ENCODE measurements at regions not wholly inside any gene's neighbourhood (a gene's known extent, or its start where the extent isn't known, plus 50 kb on each side); places are given as distances from the start of the nearest gene placed in this dataset.
A peak's percentile ranks its signal among the peaks of the same experiment; 100 is the strongest.

- no peak overlapping the region for H3K4me3 ChIP-seq
- H3K4me1 ChIP-seq: no peaks in the 10 kb centered on the region
- no peak overlapping the region for H3K27ac ChIP-seq
- no peaks in the 10 kb centered on the region for H3K9me3 ChIP-seq
- intact Hi-C loops (cut with DNase I): no loop called here
- WGBS, 2 donors: 64 to 72% methylated on average over 11 of the region's 11 CpGs
- no peak for ATAC-seq
- H3K27me3 ChIP-seq: no peaks in the 10 kb centered on the region
- DNase-seq: peak in 2 of 4 donors; percentile 8 to 68
- no peak for TF ChIP-seq POLR2A (IDR thresholded peaks at IDR 0.05)
- no peak for TF ChIP-seq CTCF (IDR thresholded peaks at IDR 0.05)
- no peaks in the 10 kb centered on the region for H3K36me3 ChIP-seq (replicated peaks in 1 of 2; ENCODE audit: insufficient read depth in 1 of 2, low read depth in 2 of 2)
Measured at GRCh38 chr2:11930211-11930761, 183.9 kb downstream of the LPIN1 start.

GRCh38 chr2:11932048-11932512, 185.6 kb downstream of the LPIN1 start:
- 83 to 84% methylated on average over 7 of the region's 7 CpGs for WGBS, 2 donors
- no peak overlapping the region for H3K4me3 ChIP-seq
- H3K4me1 ChIP-seq: no peaks in the 10 kb centered on the region
- intact Hi-C loops (cut with DNase I): no loop called here
- H3K9me3 ChIP-seq: no peaks in the 10 kb centered on the region
- H3K36me3 ChIP-seq (replicated peaks in 1 of 2; ENCODE audit: insufficient read depth in 1 of 2, low read depth in 2 of 2): no peaks in the 10 kb centered on the region
- H3K27ac ChIP-seq: no peak overlapping the region
- DNase-seq: no peak
- H3K27me3 ChIP-seq: no peaks in the 10 kb centered on the region
- TF ChIP-seq CTCF (IDR thresholded peaks at IDR 0.05) (no peak), POLR2A (IDR thresholded peaks at IDR 0.05) (no peak)
- no peak for ATAC-seq

GRCh38 chr2:11932962-11933361, 186.5 kb downstream of the LPIN1 start:
- H3K27me3 ChIP-seq: no peaks in the 10 kb centered on the region
- WGBS, 2 donors: 82 to 85% methylated on average over 3 of the region's 3 CpGs
- no peaks in the 10 kb centered on the region for H3K4me1 ChIP-seq
- H3K36me3 ChIP-seq (replicated peaks in 1 of 2; ENCODE audit: insufficient read depth in 1 of 2, low read depth in 2 of 2): no peaks in the 10 kb centered on the region
- TF ChIP-seq POLR2A (IDR thresholded peaks at IDR 0.05) (no peak), CTCF (IDR thresholded peaks at IDR 0.05) (no peak)
- no peaks in the 10 kb centered on the region for H3K9me3 ChIP-seq
- no peak overlapping the region for H3K4me3 ChIP-seq
- ATAC-seq (no peak), DNase-seq (no peak)
- H3K27ac ChIP-seq: no peak overlapping the region
- intact Hi-C loops (cut with DNase I): no loop called here

GRCh38 chr2:11933854-11934253, 187.4 kb downstream of the LPIN1 start:
- Histone ChIP-seq H3K36me3 (replicated peaks in 1 of 2; ENCODE audit: insufficient read depth in 1 of 2, low read depth in 2 of 2) (no peaks in the 10 kb centered on the region), H3K27ac (no peak overlapping the region), H3K4me3 (no peak overlapping the region), H3K9me3 (no peaks in the 10 kb centered on the region), H3K4me1 (no peaks in the 10 kb centered on the region), H3K27me3 (no peaks in the 10 kb centered on the region)
- no peak for TF ChIP-seq CTCF (IDR thresholded peaks at IDR 0.05)
- no peak for TF ChIP-seq POLR2A (IDR thresholded peaks at IDR 0.05)
- no peak for DNase-seq
- ATAC-seq: no peak
- intact Hi-C loops (cut with DNase I): no loop called here
- WGBS, 2 donors: 77 to 78% methylated on average over 3 of the region's 3 CpGs

- DNase-seq: no peak
- Histone ChIP-seq H3K9me3 (no peaks in the 10 kb centered on the region), H3K4me1 (no peaks in the 10 kb centered on the region), H3K4me3 (no peak overlapping the region), H3K36me3 (replicated peaks in 1 of 2; ENCODE audit: insufficient read depth in 1 of 2, low read depth in 2 of 2) (no peaks in the 10 kb centered on the region), H3K27me3 (no peaks in the 10 kb centered on the region), H3K27ac (no peak overlapping the region)
- ATAC-seq: no peak
- 80 to 98% methylated on average over 4 to 9 of the region's 9 CpGs for WGBS, 2 donors
- TF ChIP-seq CTCF (IDR thresholded peaks at IDR 0.05): no peak
- TF ChIP-seq POLR2A (IDR thresholded peaks at IDR 0.05): no peak
- intact Hi-C loops (cut with DNase I): no loop called here
Measured at GRCh38 chr2:11936761-11937160, 190.3 kb downstream of the LPIN1 start.
